ENCODE measurements at regions not wholly inside any gene's neighbourhood (a gene's known extent, or its start where the extent isn't known, plus 50 kb on each side); places are given as distances from the start of the nearest gene placed in this dataset.

DNA sequence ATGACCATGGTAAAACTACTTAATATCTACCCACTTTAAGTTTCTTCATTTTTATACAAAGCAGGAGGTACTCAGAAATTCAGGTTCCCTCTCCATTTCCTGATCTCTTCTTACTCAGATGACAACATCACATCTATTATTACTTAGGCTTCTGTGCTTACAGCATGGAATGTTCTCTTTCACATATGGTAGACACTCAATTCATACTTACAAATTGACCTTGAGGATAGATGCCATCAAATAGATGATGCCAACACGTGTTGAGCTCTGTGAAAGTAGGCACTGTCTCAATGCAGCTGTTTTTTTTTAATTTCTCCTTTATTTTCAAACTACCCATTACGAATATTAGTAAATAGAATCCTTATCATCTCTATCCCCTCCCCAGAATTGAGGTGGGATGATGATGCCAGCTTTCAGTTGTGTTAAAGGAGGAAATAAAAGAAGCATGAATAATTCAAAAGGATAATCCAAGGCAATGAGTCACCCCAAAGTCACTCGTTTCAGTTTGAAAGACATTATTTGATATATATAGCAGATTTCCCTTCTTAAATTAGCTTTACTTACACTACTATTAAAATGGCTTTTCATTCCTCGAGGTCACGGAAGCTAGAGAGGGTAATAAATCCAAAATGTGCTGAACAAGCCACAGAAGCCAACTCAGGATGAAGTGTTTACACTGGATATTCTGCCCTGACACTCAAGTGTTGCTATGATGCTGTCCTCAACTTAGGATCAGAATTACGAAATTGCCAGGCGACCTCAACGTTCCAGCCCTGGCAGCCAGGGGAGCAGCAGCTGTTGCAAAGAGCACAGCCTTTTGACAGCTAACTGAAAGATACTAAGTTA lies 124.2 kb upstream of the EOLA2 start:
- TF ChIP-seq ZSCAN30 (CRISPR knock-in tag; IDR thresholded peaks at IDR 0.05) (no peak), NFE2L1 (CRISPR knock-in tag; IDR thresholded peaks at IDR 0.05; ENCODE audit: borderline replicate concordance) (no peak), MXD4 (CRISPR knock-in tag; IDR thresholded peaks at IDR 0.05) (no peak), SMAD3 (CRISPR knock-in tag; IDR thresholded peaks at IDR 0.05) (no peak)
- TF ChIP-seq, protein P1, sequence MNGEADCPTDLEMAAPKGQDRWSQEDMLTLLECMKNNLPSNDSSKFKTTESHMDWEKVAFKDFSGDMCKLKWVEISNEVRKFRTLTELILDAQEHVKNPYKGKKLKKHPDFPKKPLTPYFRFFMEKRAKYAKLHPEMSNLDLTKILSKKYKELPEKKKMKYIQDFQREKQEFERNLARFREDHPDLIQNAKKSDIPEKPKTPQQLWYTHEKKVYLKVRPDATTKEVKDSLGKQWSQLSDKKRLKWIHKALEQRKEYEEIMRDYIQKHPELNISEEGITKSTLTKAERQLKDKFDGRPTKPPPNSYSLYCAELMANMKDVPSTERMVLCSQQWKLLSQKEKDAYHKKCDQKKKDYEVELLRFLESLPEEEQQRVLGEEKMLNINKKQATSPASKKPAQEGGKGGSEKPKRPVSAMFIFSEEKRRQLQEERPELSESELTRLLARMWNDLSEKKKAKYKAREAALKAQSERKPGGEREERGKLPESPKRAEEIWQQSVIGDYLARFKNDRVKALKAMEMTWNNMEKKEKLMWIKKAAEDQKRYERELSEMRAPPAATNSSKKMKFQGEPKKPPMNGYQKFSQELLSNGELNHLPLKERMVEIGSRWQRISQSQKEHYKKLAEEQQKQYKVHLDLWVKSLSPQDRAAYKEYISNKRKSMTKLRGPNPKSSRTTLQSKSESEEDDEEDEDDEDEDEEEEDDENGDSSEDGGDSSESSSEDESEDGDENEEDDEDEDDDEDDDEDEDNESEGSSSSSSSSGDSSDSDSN (CRISPR knock-in tag; IDR thresholded peaks at IDR 0.05) = no peak

Data from HepG2 (cell line).